Keratinocyte (primary cell): ENCODE measurements at regions not wholly inside any gene's neighbourhood (a gene's known extent, or its start where the extent isn't known, plus 50 kb on each side); places are given as distances from the start of the nearest gene placed in this dataset.

ENCODE experiments used
- DNase-seq: peaks from one replicate; pipeline ENCODE4 v3.0.0-alpha.2; 2011; ENCODE audit warnings: low read depth, missing footprints, low spot score
- FAIRE-seq: peaks from 2 replicates; lab custom pipeline; 2011; peaks lifted over from hg19 to GRCh38; lab: Jason Lieb, UNC
- H2AFZ ChIP-seq: 2 replicates; pipeline ENCODE4 v1.6.0; 2012; ENCODE audit warnings: low read length, control low read depth, inconsistent platforms; ENCODE audit not compliant: control insufficient read depth
- H3K27ac ChIP-seq: 2 replicates; pipeline ENCODE4 v1.5.1; 2011; ENCODE audit warnings: low read length; ENCODE audit not compliant: control insufficient read depth, insufficient read depth
- H3K27me3 ChIP-seq: 3 replicates; pipeline ENCODE4 v1.6.0; 2011; ENCODE audit warnings: low read length; ENCODE audit not compliant: control insufficient read depth, insufficient read depth; ENCODE audit errors: extremely low read depth
- H3K36me3 ChIP-seq, 2 experiments: 2 replicates in 1 of 2; 3 replicates in 1 of 2; pipeline ENCODE4 v1.5.1; 2011; ENCODE audit warnings: low read length in 2 of 2, mild to moderate bottlenecking in 1 of 2; ENCODE audit not compliant: control insufficient read depth in 2 of 2, insufficient read depth in 2 of 2; ENCODE audit errors: extremely low read depth in 1 of 2
- H3K4me1 ChIP-seq: 3 replicates; pipeline ENCODE4 v1.5.1; 2011; ENCODE audit warnings: low read length; ENCODE audit not compliant: control insufficient read depth, insufficient read depth; ENCODE audit errors: extremely low read depth
- H3K4me2 ChIP-seq: 3 replicates; pipeline ENCODE4 v1.6.0; 2011; ENCODE audit warnings: low read depth, low read length; ENCODE audit not compliant: control insufficient read depth, insufficient read depth; ENCODE audit errors: extremely low read depth
- H3K4me3 ChIP-seq, 3 experiments: fragments of 200-600 bp in 1 of 3; sonication (generic) in 1 of 3; 2 replicates in 2 of 3; 3 replicates in 1 of 3; pipeline ENCODE4 v1.5.1; 2011 to 2016; ENCODE audit warnings: low read length in 3 of 3, mild to moderate bottlenecking in 3 of 3, control low read depth in 2 of 3, inconsistent platforms in 1 of 3, low read depth in 1 of 3, mixed read lengths in 1 of 3, mixed run types in 1 of 3, moderate library complexity in 1 of 3; ENCODE audit not compliant: control insufficient read depth in 2 of 3, insufficient read depth in 2 of 3; ENCODE audit errors: extremely low read depth in 1 of 3
- H3K79me2 ChIP-seq: 2 replicates; pipeline ENCODE4 v1.6.0; 2012; ENCODE audit warnings: low read length; ENCODE audit not compliant: control insufficient read depth, insufficient read depth
- H3K9ac ChIP-seq: 3 replicates; pipeline ENCODE4 v1.6.0; 2011; ENCODE audit warnings: low read length; ENCODE audit not compliant: control insufficient read depth, insufficient read depth; ENCODE audit errors: extremely low read depth
- H3K9me1 ChIP-seq: 3 replicates; pipeline ENCODE4 v1.6.0; 2011; ENCODE audit warnings: low read length; ENCODE audit not compliant: control insufficient read depth, insufficient read depth; ENCODE audit errors: extremely low read depth
- H3K9me3 ChIP-seq: 2 replicates; pipeline ENCODE4 v1.5.1; 2012; ENCODE audit warnings: low read depth, low read length; ENCODE audit not compliant: control insufficient read depth
- H4K20me1 ChIP-seq: 3 replicates; pipeline ENCODE4 v1.6.0; 2011; ENCODE audit warnings: low read length; ENCODE audit not compliant: control insufficient read depth, insufficient read depth; ENCODE audit errors: extremely low read depth
- EZH2 ChIP-seq: IDR thresholded peaks from one replicate; pipeline ENCODE4 v1.6.1; 2012; ENCODE audit warnings: inconsistent platforms, mild to moderate bottlenecking, low read length, moderate library complexity
- dilution Hi-C: fragments of 300-500 bp; cut with MboI; formaldehyde crosslinking; loops from one replicate; pipeline ENCODE4 v1.7.0; 2020; ENCODE audit warnings: low sequenced_read_pairs; ENCODE audit not compliant: extremely low pct_ligation_motif_present
- TF ChIP-seq, protein P1 (sequence below), 3 experiments: IDR thresholded peaks in 1 of 3; conservative IDR thresholded peaks in 1 of 3; optimal IDR thresholded peaks in 1 of 3; 2 replicates in 2 of 3; 3 replicates in 1 of 3; pipeline versions ENCODE3 to v1.5.1; 2011; ENCODE audit warnings: low read length in 3 of 3, mild to moderate bottlenecking in 3 of 3, moderate library complexity in 2 of 3, control low read depth in 1 of 3, inconsistent platforms in 1 of 3; ENCODE audit not compliant: insufficient read depth in 2 of 3; ENCODE audit errors: extremely low read depth in 1 of 3

- Histone ChIP-seq H3K79me2 (no peaks in the 10 kb centered on the region), H2AFZ (no peak overlapping the region), H3K27ac (no peak overlapping the region), H3K4me2 (no peak overlapping the region), H3K9ac (no peak overlapping the region), H3K36me3 (no peaks in the 10 kb centered on the region), H3K9me3 (no peaks in the 10 kb centered on the region), H4K20me1 (no peaks in the 10 kb centered on the region), H3K9me1 (no peaks in the 10 kb centered on the region), H3K4me3 (no peak overlapping the region), H3K27me3 (no peaks in the 10 kb centered on the region), H3K4me1 (no peaks in the 10 kb centered on the region)
- dilution Hi-C loops = no loop called here
- TF ChIP-seq EZH2 = no peak
- TF ChIP-seq, protein P1, sequence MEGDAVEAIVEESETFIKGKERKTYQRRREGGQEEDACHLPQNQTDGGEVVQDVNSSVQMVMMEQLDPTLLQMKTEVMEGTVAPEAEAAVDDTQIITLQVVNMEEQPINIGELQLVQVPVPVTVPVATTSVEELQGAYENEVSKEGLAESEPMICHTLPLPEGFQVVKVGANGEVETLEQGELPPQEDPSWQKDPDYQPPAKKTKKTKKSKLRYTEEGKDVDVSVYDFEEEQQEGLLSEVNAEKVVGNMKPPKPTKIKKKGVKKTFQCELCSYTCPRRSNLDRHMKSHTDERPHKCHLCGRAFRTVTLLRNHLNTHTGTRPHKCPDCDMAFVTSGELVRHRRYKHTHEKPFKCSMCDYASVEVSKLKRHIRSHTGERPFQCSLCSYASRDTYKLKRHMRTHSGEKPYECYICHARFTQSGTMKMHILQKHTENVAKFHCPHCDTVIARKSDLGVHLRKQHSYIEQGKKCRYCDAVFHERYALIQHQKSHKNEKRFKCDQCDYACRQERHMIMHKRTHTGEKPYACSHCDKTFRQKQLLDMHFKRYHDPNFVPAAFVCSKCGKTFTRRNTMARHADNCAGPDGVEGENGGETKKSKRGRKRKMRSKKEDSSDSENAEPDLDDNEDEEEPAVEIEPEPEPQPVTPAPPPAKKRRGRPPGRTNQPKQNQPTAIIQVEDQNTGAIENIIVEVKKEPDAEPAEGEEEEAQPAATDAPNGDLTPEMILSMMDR (optimal IDR thresholded peaks at IDR 0.05 in 1 of 3, IDR thresholded peaks at IDR 0.05 in 1 of 3, conservative IDR thresholded peaks at IDR 0.05 in 1 of 3; ENCODE audit: extremely low read depth in 1 of 3, insufficient read depth in 2 of 3, low read length in 3 of 3) = no peak
- FAIRE-seq = no peak
- DNase-seq = no peak
These were observed 481.0 kb upstream of the DSEL start for GRCh38 chr18:67997496-67997895.

- no peaks in the 10 kb centered on the region for H3K4me1 ChIP-seq
- FAIRE-seq (no peak), DNase-seq (no peak)
- no peaks in the 10 kb centered on the region for H4K20me1 ChIP-seq
- H3K9me3 ChIP-seq = no peaks in the 10 kb centered on the region
- no peak overlapping the region for H3K4me3 ChIP-seq
- no peaks in the 10 kb centered on the region for H3K79me2 ChIP-seq
- H3K27ac ChIP-seq = no peak overlapping the region
- no peak for TF ChIP-seq EZH2
- TF ChIP-seq, protein P1 (optimal IDR thresholded peaks at IDR 0.05 in 1 of 3, IDR thresholded peaks at IDR 0.05 in 1 of 3, conservative IDR thresholded peaks at IDR 0.05 in 1 of 3; ENCODE audit: extremely low read depth in 1 of 3, insufficient read depth in 2 of 3, low read length in 3 of 3) = no peak
- dilution Hi-C loops = no loop called here
- no peak overlapping the region for H3K9ac ChIP-seq
- no peak overlapping the region for H3K4me2 ChIP-seq
- no peak overlapping the region for H2AFZ ChIP-seq
- H3K27me3 ChIP-seq = no peaks in the 10 kb centered on the region
- no peaks in the 10 kb centered on the region for H3K9me1 ChIP-seq
- H3K36me3 ChIP-seq = no peaks in the 10 kb centered on the region
These were observed 479.2 kb upstream of the DSEL start for GRCh38 chr18:67995769-67996168.
